ACHN (cell line): ENCODE measurements at regions not wholly inside any gene's neighbourhood (a gene's known extent, or its start where the extent isn't known, plus 50 kb on each side); places are given as distances from the start of the nearest gene placed in this dataset.

Experiments used
- DNase-seq: peaks from one replicate; pipeline ENCODE4 v3.0.0-alpha.2; 2015
- in situ Hi-C: cut with HindIII; loops from 2 replicates; pipeline ENCODE4 v1.10.0; 2017; ENCODE audit warnings: low sequenced_read_pairs, low pct_ligation_motif_present, low pct_unique_long_range_greater_than_20kb

DNA sequence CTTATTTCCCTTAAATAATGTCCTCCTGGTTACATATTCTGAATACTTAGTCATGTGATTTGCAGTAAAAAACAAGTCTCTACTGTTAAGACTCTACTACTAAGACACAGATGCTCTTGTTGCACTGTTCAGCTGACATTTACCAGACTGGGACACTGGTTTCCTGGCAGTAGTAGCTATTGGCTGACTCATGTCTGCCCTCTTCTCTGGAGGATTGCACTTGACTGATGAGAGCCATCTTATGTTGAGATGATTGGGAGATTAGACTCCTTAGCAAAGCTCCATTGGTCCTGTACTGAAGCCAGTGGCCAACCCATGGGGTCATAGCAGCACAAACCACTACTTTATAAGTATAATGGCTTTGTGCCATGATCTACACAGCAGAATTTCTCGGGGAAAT lies 1672.6 kb upstream of the PCDH20 start:
- in situ Hi-C loops = no loop called here
- no peak for DNase-seq

DNA sequence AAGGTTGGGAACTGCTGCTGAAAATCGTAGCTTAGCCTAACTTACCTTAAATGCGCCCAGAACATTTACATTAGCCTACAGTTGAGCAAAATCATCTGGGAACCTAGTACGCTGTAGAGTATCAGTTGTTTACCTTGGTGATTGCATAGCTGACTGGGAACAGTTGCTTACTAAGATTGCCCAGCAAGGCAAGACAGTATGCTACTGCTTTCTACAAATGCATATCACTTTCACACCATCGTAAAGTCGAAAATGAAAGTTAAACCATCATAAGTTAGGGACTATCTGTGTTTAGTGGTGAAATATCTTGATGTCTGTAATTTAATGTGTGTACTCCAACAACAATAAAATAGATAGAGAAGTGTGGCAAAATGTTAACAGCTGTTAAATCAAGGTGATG lies 1670.6 kb upstream of the PCDH20 start:
- in situ Hi-C loops = no loop called here
- no peak for DNase-seq

DNA sequence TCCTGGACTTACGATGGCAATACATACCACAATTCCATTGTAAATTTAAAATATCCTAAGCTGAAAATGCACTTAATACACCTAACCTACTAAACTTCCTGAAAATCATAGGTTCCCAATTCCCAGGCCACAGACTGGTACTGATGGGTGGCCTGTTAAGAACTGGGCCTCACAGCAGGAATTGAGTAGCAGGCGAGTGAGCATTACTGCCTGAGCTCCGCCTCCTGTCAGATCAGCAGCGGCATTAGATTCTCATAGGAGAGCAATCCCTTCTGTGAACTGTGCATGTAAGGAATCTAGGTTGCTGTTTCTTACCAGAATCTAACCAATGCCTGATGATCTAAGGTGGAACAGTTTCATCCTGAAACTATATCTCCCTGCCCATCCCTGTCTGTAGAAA lies 1670.2 kb upstream of the PCDH20 start:
- in situ Hi-C loops = no loop called here
- DNase-seq = no peak

DNA sequence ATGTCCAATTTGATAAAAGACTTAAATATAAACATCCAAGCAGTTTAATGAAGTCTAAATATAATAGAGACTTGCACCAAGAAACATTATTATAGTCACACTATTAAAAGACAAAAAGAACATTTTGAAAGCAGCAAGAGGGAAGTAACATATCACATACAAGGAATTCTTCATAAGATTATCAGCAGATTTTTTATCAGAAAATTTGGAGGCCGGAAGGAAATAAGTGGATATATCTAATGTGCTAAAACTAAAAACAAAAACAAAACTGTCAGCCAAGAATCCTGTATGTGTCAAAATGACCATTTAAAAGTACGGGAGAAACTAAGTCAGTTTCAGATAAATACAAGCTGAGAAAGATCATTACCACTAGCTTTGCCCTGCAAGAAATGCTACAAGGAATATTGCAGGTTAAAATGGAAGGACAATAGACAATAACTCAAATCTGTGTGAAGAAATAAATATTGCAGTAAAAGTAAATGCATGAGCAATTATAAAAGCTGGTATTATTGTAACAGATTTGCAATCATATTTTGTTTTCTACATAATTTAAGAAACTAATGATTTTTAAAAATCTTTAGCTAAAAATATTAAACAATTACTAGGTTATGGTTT lies 1665.9 kb upstream of the PCDH20 start:
- in situ Hi-C loops = no loop called here
- no peak for DNase-seq

DNA sequence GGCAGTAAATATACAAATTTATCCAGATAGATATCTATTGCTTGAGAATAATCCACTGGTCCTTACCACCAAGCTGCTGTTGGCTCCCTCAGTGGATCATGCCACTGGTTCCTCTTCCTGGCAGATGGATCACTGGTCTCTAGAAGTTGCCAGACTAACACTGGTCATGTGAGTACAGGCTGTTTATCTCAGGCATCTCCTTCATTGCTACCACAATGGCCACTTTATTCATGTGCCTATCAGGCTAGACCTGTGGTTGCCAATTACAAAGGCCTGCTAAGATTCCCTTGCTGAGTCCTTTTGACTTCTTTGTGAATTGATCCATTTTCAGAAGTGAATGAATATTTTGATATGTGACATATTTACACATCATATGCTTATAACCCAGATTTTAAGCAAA lies 1659.5 kb upstream of the PCDH20 start:
- in situ Hi-C loops = no loop called here
- DNase-seq = no peak

DNA sequence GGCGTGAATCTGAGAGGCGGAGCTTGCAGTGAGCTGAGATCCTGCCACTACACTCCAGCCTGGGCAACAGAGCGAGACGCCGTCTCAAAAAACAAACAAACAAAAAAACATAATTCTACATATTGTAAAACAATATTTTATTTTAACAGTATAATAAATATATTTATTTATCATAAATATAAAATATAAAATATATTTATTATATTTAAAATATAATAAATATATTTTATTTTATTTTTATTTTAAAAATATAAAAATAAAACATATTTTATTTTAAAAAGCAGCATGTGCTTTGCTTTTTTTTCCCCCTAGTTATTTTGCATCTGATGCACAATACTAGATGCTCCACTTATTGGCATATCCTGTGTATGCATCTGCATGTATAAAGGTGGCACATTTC lies 1634.6 kb upstream of the PCDH20 start:
- no peak for DNase-seq
- in situ Hi-C loops = no loop called here

DNA sequence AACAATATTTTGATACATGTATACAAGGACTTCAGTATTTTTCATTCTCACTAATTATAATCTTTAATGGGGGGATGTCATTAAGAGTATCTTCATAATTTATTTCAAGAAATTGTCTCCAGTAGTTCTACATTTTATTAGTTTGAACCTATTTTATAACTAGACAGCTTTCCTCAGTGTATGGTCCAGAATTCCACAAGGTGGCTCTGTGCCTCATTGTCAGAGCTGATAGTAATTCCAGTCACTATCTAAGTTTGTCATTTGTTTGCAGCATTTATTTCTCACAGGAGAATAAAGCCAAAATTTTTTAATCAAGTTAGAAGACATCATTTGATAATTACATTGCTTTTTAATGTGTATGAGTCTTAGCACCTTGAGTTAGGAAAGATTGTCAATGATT lies 1633.0 kb upstream of the PCDH20 start:
- peak; percentile 22 for DNase-seq
- in situ Hi-C loops = no loop called here

DNA sequence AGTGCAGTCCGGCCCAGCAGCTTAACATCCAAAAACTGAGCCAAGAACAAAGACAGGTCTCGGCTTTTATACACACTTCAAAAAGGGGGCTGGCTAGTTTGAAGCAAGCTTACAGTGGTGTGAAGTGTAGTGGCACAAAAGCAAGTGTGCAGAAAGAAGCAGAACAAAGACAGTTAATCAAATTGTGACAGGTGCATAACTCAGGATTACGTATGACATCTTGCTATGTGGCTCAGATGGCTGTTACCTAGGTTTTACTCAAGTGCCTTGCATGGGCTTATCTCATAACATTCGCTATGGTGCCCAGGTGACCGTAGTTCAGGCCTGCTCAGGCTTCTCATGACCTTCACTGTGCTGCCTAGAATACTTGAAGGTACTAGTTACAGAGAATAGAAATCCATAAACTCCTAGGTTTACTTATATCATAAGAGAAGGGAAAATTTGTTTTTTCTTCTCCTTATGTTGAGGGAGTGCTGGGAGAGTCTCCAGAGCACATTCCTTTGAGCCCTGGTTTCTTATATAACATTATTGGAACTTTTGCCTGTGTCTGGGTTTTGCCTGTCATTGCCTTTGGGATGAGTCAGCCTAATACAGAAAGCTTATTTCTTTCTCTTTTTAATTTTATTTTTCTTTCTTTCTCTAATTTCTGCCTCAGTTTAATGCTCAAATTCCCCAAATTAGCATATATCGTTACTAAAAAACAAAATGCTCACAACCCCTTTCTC lies 1629.1 kb upstream of the PCDH20 start:
- DNase-seq = no peak
- in situ Hi-C loops = no loop called here

DNA sequence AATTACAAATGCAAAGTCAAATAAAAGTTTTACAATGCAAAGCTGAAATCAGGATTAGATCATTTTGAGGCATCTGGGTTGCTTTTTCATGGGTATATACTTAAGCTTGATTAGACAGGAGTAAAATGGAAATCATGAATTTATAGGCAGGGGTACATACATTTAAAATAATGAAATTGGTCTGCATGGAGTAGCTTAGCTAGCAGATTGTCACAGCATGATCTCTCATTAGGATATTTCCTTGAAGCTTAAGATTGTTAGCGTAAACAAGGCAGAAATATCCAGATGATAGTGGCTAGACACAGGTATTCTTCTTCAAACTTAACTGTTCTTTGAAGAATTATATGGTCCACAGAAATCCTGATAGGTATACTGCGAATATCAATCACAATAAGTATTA lies 1627.0 kb upstream of the PCDH20 start:
- in situ Hi-C loops = no loop called here
- no peak for DNase-seq

DNA sequence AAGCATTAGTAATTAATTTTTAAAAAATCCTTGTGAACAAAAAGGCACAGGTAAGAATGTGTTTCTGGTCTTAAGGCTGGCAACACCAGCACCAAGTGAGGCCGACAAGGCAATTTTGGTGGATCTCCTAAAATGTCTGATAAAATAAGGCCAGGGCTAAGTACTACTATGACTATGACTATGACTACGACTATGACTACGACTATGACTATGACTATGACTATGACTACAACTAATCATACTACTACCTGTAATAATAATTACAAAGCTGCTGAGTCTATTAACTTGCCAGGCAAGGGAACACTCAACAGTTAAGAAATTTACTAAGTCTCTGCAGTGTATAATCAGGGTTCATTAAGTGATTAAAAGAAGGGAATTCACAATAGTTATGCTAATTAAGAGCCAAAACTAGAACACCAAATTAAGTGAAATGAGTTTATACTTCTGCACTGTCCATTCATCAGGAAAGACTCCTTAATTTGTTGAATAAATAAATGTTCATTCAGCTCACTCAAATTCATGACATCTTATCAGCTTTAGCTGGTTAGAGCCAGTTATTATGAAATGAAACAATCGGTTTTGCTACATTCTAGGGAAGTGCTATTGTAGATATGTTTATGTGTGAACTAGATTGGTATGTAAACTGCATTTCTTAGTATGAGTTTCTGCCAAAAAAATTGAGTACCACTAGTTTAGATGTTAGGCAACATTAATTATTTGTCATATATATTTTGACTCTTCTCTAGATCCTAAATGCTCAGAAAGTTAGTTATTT lies 1626.2 kb upstream of the PCDH20 start:
- no peak for DNase-seq
- in situ Hi-C loops = no loop called here

DNA sequence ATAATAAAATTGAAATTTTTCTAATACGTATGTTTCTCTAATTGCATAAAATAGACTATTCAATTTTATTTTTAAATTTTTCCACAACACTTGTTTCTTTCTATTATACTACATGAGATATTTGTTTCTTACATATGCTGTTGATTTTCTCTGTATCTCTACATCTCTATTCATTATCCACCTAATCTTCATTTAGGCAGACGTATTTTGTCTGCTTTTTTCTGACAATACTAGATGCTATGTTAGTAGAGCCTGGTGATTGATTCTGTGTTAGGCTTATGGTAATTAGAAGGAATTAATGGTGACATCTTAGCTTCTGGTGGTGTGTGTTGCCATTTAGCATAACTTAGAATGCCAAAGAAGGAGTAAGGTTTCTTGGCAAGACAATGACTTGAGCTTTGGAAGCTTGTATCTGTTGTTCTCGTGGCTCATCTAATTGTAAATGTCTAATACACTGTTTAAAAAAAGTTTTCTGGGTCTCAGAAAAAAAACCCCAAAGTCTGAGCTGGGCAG lies 1610.7 kb upstream of the PCDH20 start:
- no peak for DNase-seq
- in situ Hi-C loops = no loop called here

DNA sequence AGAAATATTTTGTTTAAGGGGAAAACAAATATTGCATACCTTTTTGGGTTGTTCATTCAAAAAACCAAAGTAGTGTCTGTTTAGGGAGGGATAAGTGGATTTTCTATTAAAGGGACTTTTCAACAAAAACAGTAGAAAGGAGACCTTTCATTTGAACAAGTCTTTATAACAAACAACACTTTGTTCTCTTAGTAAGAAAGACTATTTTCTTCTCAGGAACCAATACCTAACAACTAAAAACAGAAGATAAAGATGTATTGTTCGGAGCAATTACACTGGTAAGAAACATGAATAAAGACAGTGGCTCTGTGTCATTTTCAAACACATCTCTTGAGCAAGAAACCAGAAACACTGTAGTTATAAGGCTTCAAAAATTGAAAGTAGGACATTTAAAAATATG lies 1610.1 kb upstream of the PCDH20 start:
- in situ Hi-C loops = no loop called here

DNA sequence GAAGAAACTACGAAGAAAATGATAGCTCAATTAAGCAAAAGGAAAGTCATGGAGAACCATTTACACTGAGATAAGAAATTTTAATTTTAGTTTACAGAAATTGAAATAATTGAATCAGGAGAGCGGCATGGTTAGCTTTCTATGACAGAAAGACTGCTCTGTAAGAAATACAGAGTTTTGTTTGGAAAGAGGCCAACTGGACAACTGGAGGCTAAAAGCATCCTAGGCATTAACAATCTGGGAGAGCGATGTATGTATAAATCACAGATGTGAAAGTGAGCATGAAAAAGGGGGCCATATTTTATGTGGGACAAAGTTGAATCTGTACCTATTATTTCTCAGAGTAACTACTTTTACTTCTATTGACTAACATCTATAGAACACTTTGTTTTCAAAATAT lies 1608.8 kb upstream of the PCDH20 start:
- DNase-seq = no peak
- in situ Hi-C loops = no loop called here

More for the DNA sequence above, 1610.1 kb upstream of the PCDH20 start:
- no peak for DNase-seq

DNA sequence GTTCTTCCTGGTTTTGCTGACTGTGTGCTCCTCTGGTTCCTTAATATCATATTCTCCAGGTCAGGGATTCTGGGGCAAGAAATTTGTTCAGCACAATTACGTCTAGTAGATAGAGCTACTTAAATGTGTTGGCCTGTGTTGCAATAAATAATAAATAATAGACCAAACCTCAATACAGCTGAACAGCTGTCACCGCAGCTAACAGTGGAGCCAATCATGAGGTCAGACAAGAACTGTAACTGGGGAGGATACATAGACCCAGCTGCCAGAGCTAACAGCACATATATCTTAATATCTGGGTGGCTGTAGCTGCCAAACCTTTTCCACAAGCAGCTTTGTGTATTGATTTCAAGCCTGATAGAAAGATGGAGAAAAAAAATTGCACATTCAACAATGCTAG lies 1596.3 kb upstream of the PCDH20 start:
- in situ Hi-C loops = no loop called here
- no peak for DNase-seq

DNA sequence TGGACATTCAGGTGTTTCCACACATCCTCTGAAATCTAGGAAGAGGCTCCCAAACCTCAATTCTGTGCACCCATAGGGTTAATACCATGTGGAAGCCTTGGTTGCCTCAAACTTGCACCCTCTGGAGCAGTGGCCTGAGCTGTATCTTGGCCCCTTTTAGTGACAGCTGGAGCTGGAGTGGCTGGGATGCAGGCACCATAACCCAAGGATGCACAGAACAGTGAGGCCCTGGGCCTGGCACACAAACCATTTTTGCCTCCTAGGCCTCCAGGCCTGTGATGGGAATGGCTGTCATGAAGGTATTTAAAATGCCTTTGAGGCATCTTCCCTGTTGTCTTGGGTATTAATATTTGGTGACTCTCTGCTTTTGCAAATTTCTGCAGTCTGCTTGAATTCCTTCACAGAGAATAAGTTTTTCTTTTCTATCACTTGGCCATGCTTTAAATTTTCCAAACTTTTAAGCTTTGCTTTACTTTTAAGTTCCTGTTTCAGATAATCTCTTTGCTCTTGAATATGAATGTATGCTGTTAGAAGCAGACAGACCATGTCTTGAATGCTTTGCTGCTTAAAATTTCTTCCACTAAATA lies 1594.5 kb upstream of the PCDH20 start:
- in situ Hi-C loops = no loop called here
- no peak for DNase-seq

DNA sequence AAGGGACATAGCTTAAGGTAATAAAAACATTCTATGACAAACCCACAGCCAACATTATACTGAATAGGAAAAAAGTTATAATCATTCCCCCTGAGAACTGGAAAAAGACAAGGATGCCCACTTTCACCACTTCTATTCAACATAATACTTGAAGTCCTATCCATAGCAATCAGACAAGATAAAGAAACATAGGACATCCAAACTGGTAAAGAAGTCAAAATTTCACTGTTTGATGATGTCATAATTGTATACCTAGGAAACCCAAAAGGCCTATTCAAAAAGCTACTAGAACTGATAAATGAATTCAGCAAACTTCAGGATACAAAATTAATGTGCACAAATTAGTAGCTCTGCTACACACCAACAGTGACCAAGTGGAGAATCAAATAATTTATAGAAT lies 1590.0 kb upstream of the PCDH20 start:
- DNase-seq = no peak
- in situ Hi-C loops = no loop called here

DNA sequence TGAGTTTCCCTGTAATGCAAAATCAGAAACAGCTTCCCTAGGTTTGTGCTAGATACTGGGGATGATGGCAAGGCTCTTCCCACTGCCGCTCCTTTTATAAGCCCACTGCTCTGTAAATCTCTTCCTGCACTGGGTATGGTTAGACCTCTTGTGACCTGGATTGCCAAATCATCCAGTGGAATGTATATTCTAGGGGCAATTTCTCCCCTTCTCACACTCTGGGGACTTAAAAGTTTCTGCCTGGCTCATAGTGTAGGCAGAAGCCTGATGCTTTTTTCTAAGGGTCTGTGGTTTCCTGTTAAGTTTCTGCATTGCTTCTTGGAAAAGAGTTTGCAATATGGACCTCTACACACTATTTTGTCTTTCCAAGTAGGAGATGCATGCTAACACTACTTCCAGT lies 1582.0 kb upstream of the PCDH20 start:
- in situ Hi-C loops = no loop called here
- DNase-seq = no peak

DNA sequence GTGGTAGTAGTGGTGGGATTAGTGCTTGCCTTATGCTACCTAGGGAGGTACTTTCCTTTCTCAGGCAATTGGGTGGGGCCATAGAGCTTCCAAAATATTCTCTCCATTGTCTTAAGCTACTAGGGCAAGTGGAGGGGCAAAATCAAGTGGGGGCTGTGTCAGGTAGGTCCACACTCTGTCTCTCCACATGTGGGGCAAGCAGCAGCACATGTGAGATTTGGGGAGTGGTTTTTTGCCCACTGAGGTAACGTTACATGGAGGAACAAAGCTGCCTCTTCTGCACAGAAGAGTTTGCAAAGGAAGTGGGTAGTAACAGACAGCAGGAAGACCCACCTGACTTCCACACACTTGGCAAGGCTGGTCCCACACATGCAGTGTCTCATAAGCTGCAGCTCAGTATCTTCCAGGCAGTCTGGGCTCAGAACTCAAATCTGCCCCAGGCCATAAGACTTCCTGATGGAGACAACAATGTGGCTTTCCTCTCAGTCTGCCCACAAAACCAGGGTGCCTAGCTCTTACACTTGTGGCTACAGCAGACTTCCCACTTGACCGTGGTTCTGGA lies 1581.5 kb upstream of the PCDH20 start:
- in situ Hi-C loops = no loop called here
- DNase-seq = no peak

DNA sequence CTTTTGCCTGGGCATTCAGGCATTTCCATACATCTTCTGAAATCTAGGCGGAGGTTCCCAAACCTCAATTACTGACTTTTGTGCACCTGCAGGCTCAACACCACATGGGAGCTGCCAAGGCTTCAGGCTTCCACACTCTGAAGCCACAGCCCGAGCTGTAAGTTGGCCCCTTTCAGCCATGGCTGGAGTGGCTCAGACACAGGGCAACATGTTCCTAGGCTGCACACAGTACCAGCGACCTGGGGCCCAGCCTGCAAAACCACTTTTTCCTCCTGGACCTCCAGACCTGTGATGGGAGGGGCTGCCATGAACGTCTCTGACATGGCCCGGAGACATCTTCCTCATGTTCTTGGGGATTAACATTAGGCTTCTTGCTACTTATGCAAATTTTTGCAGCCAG lies 1558.2 kb upstream of the PCDH20 start:
- no peak for DNase-seq
- in situ Hi-C loops = no loop called here
